ENCODE measurements at regions not wholly inside any gene's neighbourhood (a gene's known extent, or its start where the extent isn't known, plus 50 kb on each side); places are given as distances from the start of the nearest gene placed in this dataset.

DNA sequence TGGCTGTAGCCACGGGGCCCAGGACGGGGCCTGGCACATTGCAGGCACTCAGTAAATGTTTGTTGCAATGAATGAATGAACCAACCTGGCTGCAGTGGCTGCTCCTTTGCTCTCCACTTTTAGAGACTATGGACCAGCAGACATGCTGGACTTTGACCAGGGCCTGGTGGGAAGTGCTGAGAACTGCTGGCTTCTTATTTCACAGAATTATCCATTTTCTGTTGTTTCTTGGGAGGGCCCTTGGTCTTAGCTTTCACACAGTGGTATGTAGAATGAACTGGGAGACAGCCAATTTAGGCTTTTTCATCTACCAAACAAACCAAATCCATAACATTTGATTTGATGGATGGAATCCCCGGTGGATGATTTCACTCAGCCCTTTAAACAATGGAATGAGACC is 78.0 kb upstream of the LHFPL2 start:
- Histone ChIP-seq H3K9me3 (no peaks in the 10 kb centered on the region), H3K27me3 (no peaks in the 10 kb centered on the region), H3K4me1 (peaks cover 0 to 7% (median 5%) of the 10 kb centered on the region in 4 donors), H3K4me3 (no peak overlapping the region), H3K27ac (no peak overlapping the region), H3K36me3 (no peaks in the 10 kb centered on the region)
- in situ Hi-C loops (cut with MboI; ENCODE audit: low pct_ligation_motif_present in 1 of 4, low pct_unique_long_range_greater_than_20kb in 1 of 4, low sequenced_read_pairs in 3 of 4) (no loop called here), intact Hi-C loops (cut with DNase I; ENCODE audit: low total_unique reads) (no loop called here)
- WGBS, 2 donors (ENCODE audit: low coverage in 1 of 2): 94 to 100% methylated on average over 1 to 3 of the region's 3 CpGs
- no peak for DNase-seq
- no peak for TF ChIP-seq POLR2A (IDR thresholded peaks at IDR 0.05)
- no peak for TF ChIP-seq CTCF (IDR thresholded peaks at IDR 0.05)
- no peak for TF ChIP-seq POLR2AphosphoS5 (IDR thresholded peaks at IDR 0.05)
- no peak for TF ChIP-seq EP300 (IDR thresholded peaks at IDR 0.05; ENCODE audit: low read depth)

GRCh38 chr5:78726003-78726402 is 77.4 kb upstream of the LHFPL2 start:
- intact Hi-C loops (cut with DNase I; ENCODE audit: low total_unique reads) (no loop called here), in situ Hi-C loops (cut with MboI; ENCODE audit: low pct_ligation_motif_present in 1 of 4, low pct_unique_long_range_greater_than_20kb in 1 of 4, low sequenced_read_pairs in 3 of 4) (no loop called here)
- peaks cover 0 to 12% (median 10%) of the 10 kb centered on the region in 4 donors for H3K4me1 ChIP-seq
- no peaks in the 10 kb centered on the region for H3K9me3 ChIP-seq
- no peak overlapping the region for H3K4me3 ChIP-seq
- TF ChIP-seq POLR2AphosphoS5 (IDR thresholded peaks at IDR 0.05): no peak
- no peak for TF ChIP-seq CTCF (IDR thresholded peaks at IDR 0.05)
- TF ChIP-seq EP300 (IDR thresholded peaks at IDR 0.05; ENCODE audit: low read depth): no peak
- no peak for TF ChIP-seq POLR2A (IDR thresholded peaks at IDR 0.05)
- WGBS, 2 donors (ENCODE audit: low coverage in 1 of 2): 92% methylated on average over 3 of the region's 3 CpGs; no CpG with 5 or more reads in 1 of the 2 donors
- H3K27me3 ChIP-seq: no peaks in the 10 kb centered on the region
- H3K36me3 ChIP-seq: no peaks in the 10 kb centered on the region
- H3K27ac ChIP-seq: no peak overlapping the region
- no peak for DNase-seq

DNA sequence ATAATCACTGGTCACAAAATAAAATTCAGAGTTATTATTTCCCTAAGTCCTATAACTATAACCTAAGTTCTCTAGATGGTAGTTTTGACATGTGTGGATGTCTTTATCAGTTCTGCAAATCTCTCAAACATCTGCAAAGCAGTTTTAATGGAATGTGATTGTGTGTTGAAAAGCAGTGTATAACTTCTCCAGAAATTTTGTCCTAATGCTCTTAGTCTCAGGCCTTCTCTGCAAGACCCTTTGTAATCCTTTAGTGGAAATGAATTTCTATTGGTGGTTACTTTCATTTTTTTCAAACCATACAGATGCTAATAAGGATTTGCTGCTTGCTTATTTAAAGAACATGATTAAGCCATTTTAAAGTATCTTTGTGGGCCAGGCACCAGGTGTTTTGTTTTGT is 75.5 kb upstream of the LHFPL2 start:
- Histone ChIP-seq H3K9me3 (no peaks in the 10 kb centered on the region), H3K27ac (no peak overlapping the region), H3K36me3 (no peaks in the 10 kb centered on the region), H3K4me1 (peaks cover 4 to 26% (median 15%) of the 10 kb centered on the region in 4 donors), H3K27me3 (no peaks in the 10 kb centered on the region), H3K4me3 (no peak overlapping the region)
- no peak for TF ChIP-seq CTCF (IDR thresholded peaks at IDR 0.05)
- no peak for TF ChIP-seq POLR2A (IDR thresholded peaks at IDR 0.05)
- intact Hi-C loops (cut with DNase I; ENCODE audit: low total_unique reads) (no loop called here), in situ Hi-C loops (cut with MboI; ENCODE audit: low pct_ligation_motif_present in 1 of 4, low pct_unique_long_range_greater_than_20kb in 1 of 4, low sequenced_read_pairs in 3 of 4) (no loop called here)
- no peak for DNase-seq

GRCh38 chr5:78720997-78721396 is 72.4 kb upstream of the LHFPL2 start:
- WGBS, 2 donors (ENCODE audit: low coverage in 1 of 2): 39 to 45% methylated on average over 5 of the region's 5 CpGs

More at GRCh38 chr5:78720997-78721396, 72.4 kb upstream of the LHFPL2 start:
- peak overlapping the region in 1 of 4 donors; percentile 33 for H3K4me3 ChIP-seq
- H3K4me1 ChIP-seq: peaks cover 4 to 26% (median 13%) of the 10 kb centered on the region in 4 donors
- no peaks in the 10 kb centered on the region for H3K27me3 ChIP-seq
- DNase-seq: no peak
- H3K27ac ChIP-seq: peak overlapping the region; percentile 44 to 69 (median 61)
- H3K9me3 ChIP-seq: no peaks in the 10 kb centered on the region
- H3K36me3 ChIP-seq: no peaks in the 10 kb centered on the region
- in situ Hi-C loops (cut with MboI; ENCODE audit: low pct_ligation_motif_present in 1 of 4, low pct_unique_long_range_greater_than_20kb in 1 of 4, low sequenced_read_pairs in 3 of 4) (no loop called here), intact Hi-C loops (cut with DNase I; ENCODE audit: low total_unique reads) (no loop called here)
- TF ChIP-seq CTCF (IDR thresholded peaks at IDR 0.05): no peak
- no peak for TF ChIP-seq POLR2A (IDR thresholded peaks at IDR 0.05)
- TF ChIP-seq EP300 (IDR thresholded peaks at IDR 0.05; ENCODE audit: low read depth): no peak
- no peak for TF ChIP-seq POLR2AphosphoS5 (IDR thresholded peaks at IDR 0.05)
